PC-3 (cell line): ENCODE measurements at regions not wholly inside any gene's neighbourhood (a gene's known extent, or its start where the extent isn't known, plus 50 kb on each side); places are given as distances from the start of the nearest gene placed in this dataset.
"Not testable (repeated sequence)": the region's sequence is repeated elsewhere in the genome, so short reads cannot be mapped to it uniquely, and the experiment has no call there.

Source experiments
- EZH2 ChIP-seq: fragments of 300-600 bp; sonication (generic); IDR thresholded peaks from one replicate; pipeline ENCODE4 v1.6.1; 2017; ENCODE audit warnings: antibody characterized with exemption, mild to moderate bottlenecking, low read length; ENCODE audit not compliant: unreplicated experiment
- TF ChIP-seq, protein P1 (sequence below): fragments of 300-600 bp; sonication (generic); conservative IDR thresholded peaks from 2 replicates; pipeline ENCODE4 v1.5.1; 2017; ENCODE audit warnings: antibody characterized with exemption, low read depth, mild to moderate bottlenecking, low read length

DNA sequence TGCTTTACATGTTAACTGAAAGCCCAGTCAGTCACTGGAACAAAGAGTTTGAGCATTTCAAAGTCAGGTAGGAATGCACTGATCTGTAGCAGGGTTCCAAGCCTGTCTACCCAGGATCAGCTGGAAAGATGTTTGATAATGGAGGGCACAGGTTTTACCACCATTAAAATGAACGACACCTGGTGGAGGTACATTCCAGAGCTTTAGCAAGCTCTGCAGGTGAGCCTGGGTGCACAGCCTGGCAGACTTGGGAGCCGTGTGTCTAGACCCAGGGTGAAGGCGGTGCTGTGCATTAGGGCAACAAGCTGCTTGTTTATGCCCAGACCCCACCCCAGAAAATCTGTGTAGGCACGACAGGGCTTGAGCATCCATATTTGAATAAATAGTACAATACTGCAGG is 206.7 kb downstream of the RTP5 start:
- TF ChIP-seq, protein P1, sequence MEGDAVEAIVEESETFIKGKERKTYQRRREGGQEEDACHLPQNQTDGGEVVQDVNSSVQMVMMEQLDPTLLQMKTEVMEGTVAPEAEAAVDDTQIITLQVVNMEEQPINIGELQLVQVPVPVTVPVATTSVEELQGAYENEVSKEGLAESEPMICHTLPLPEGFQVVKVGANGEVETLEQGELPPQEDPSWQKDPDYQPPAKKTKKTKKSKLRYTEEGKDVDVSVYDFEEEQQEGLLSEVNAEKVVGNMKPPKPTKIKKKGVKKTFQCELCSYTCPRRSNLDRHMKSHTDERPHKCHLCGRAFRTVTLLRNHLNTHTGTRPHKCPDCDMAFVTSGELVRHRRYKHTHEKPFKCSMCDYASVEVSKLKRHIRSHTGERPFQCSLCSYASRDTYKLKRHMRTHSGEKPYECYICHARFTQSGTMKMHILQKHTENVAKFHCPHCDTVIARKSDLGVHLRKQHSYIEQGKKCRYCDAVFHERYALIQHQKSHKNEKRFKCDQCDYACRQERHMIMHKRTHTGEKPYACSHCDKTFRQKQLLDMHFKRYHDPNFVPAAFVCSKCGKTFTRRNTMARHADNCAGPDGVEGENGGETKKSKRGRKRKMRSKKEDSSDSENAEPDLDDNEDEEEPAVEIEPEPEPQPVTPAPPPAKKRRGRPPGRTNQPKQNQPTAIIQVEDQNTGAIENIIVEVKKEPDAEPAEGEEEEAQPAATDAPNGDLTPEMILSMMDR: not testable (repeated sequence)
- not testable (repeated sequence) for TF ChIP-seq EZH2
